WTC11 (cell line): ENCODE measurements at regions not wholly inside any gene's neighbourhood (a gene's known extent, or its start where the extent isn't known, plus 50 kb on each side); places are given as distances from the start of the nearest gene placed in this dataset.

Experiments
- ATAC-seq: fragments of 200-7000 bp; cut with Tn5 transposase; 2 replicates; pipeline ENCODE4 v1.10.0; 2021; ENCODE audit warnings: mild to moderate bottlenecking, moderate library complexity
- CTCF ChIA-PET: fragments of 300-600 bp; sonication (Branson Sonifier 250); formaldehyde crosslinking; loops from one replicate; lab custom pipeline; 2021; ENCODE audit warnings: antibody characterized with exemption; lab: Charles Lee
- POLR2A ChIA-PET: fragments of 350-600 bp; sonication (Branson Sonifier 250); formaldehyde crosslinking; loops from one replicate; lab custom pipeline; 2021; ENCODE audit warnings: antibody characterized with exemption; lab: Charles Lee
- DNase-seq: peaks from one replicate; pipeline ENCODE4 v3.0.0; 2021; ENCODE audit warnings: low spot score
- H3K27ac Mint-ChIP-seq: 2 replicates; pipeline ENCODE4 v1.8.0; 2021; ENCODE audit warnings: mixed read lengths
- H3K27me3 Mint-ChIP-seq: 2 replicates; pipeline ENCODE4 v1.8.0; 2021; ENCODE audit warnings: low read depth, mild to moderate bottlenecking, moderate library complexity, mixed read lengths
- H3K36me3 Mint-ChIP-seq: 2 replicates; pipeline ENCODE4 v1.8.0; 2021; ENCODE audit warnings: mixed read lengths
- H3K4me1 Mint-ChIP-seq: 2 replicates; pipeline ENCODE4 v1.8.0; 2022; ENCODE audit warnings: mixed read lengths
- H3K4me3 Mint-ChIP-seq: 2 replicates; pipeline ENCODE4 v1.8.0; 2021; ENCODE audit warnings: mild to moderate bottlenecking, moderate library complexity, mixed read lengths
- H3K9me3 Mint-ChIP-seq: 2 replicates; pipeline ENCODE4 v1.8.0; 2021; ENCODE audit warnings: mixed read lengths
- AFF4 ChIP-seq: sonication (generic); formaldehyde crosslinking; IDR thresholded peaks from 2 replicates; pipeline ENCODE4 v1.8.1; 2023; ENCODE audit warnings: mild to moderate bottlenecking, missing genetic modification reagents, borderline replicate concordance
- CDX4 ChIP-seq: fragments of 250-450 bp; sonication (Bioruptor Pico); IDR thresholded peaks from 2 replicates; pipeline ENCODE4 v1.9.0; 2021; ENCODE audit warnings: moderate library complexity, mild to moderate bottlenecking, inconsistent platforms, borderline replicate concordance
- CREM ChIP-seq: sonication (generic); formaldehyde crosslinking; IDR thresholded peaks from 2 replicates; pipeline ENCODE4 v1.8.1; 2022; ENCODE audit warnings: mild to moderate bottlenecking, missing genetic modification reagents, moderate library complexity
- E2F1 ChIP-seq: sonication (generic); formaldehyde crosslinking; IDR thresholded peaks from 2 replicates; pipeline ENCODE4 v1.8.0; 2022; ENCODE audit warnings: mild to moderate bottlenecking, missing genetic modification reagents
- ESRRA ChIP-seq: sonication (generic); formaldehyde crosslinking; IDR thresholded peaks from 2 replicates; pipeline ENCODE4 v1.8.1; 2022; ENCODE audit warnings: mild to moderate bottlenecking, missing genetic modification reagents, borderline replicate concordance
- GABPB1 ChIP-seq: sonication (generic); formaldehyde crosslinking; IDR thresholded peaks from 2 replicates; pipeline ENCODE4 v1.8.1; 2023; ENCODE audit warnings: mild to moderate bottlenecking, missing genetic modification reagents
- JAZF1 ChIP-seq: fragments of 250-450 bp; sonication (Bioruptor Pico); IDR thresholded peaks from 2 replicates; pipeline ENCODE4 v1.9.0; 2021; ENCODE audit warnings: moderate library complexity, mild to moderate bottlenecking, inconsistent platforms
- MAX ChIP-seq: sonication (generic); formaldehyde crosslinking; IDR thresholded peaks from 2 replicates; pipeline ENCODE4 v1.8.0; 2022; ENCODE audit warnings: mild to moderate bottlenecking, missing genetic modification reagents
- NFE2L1 ChIP-seq: sonication (generic); formaldehyde crosslinking; IDR thresholded peaks from 2 replicates; pipeline ENCODE4 v1.8.1; 2023; ENCODE audit warnings: missing genetic modification reagents
- NR1H2 ChIP-seq: sonication (generic); formaldehyde crosslinking; IDR thresholded peaks from 2 replicates; pipeline ENCODE4 v1.9.0; 2021; ENCODE audit warnings: mild to moderate bottlenecking, moderate library complexity, missing genetic modification reagents
- NR2C2 ChIP-seq: sonication (generic); formaldehyde crosslinking; IDR thresholded peaks from 2 replicates; pipeline ENCODE4 v1.8.0; 2022; ENCODE audit warnings: mild to moderate bottlenecking, missing genetic modification reagents
- PRRX2 ChIP-seq: fragments of 250-450 bp; sonication (Bioruptor Pico); IDR thresholded peaks from 2 replicates; pipeline ENCODE4 v1.8.0; 2021; ENCODE audit warnings: mild to moderate bottlenecking
- RELA ChIP-seq: sonication (generic); formaldehyde crosslinking; IDR thresholded peaks from 2 replicates; pipeline ENCODE4 v1.8.1; 2022; ENCODE audit warnings: missing genetic modification reagents, mild to moderate bottlenecking, borderline replicate concordance
- SMAD3 ChIP-seq: sonication (generic); formaldehyde crosslinking; IDR thresholded peaks from 2 replicates; pipeline ENCODE4 v1.8.0; 2022; ENCODE audit warnings: missing genetic modification reagents, mild to moderate bottlenecking, borderline replicate concordance
- TP53 ChIP-seq: sonication (generic); formaldehyde crosslinking; IDR thresholded peaks from 2 replicates; pipeline ENCODE4 v1.8.1; 2023; ENCODE audit warnings: mild to moderate bottlenecking, missing genetic modification reagents
- ZNF219 ChIP-seq: sonication (generic); formaldehyde crosslinking; IDR thresholded peaks from 2 replicates; pipeline ENCODE4 v1.8.0; 2023; ENCODE audit warnings: missing genetic modification reagents, mild to moderate bottlenecking, borderline replicate concordance
- ZNF263 ChIP-seq: sonication (generic); formaldehyde crosslinking; IDR thresholded peaks from 2 replicates; pipeline ENCODE4 v1.8.1; 2022; ENCODE audit warnings: low read depth, mild to moderate bottlenecking, moderate library complexity, missing genetic modification reagents
- ZNF281 ChIP-seq: sonication (generic); formaldehyde crosslinking; IDR thresholded peaks from 2 replicates; pipeline ENCODE4 v1.8.0; 2023; ENCODE audit warnings: mild to moderate bottlenecking, missing genetic modification reagents
- ZNF317 ChIP-seq: sonication (generic); formaldehyde crosslinking; IDR thresholded peaks from 2 replicates; pipeline ENCODE4 v1.8.1; 2023; ENCODE audit warnings: low read depth, mild to moderate bottlenecking, moderate library complexity, missing genetic modification reagents, borderline replicate concordance
- ZNF425 ChIP-seq: fragments of 250-450 bp; sonication (Bioruptor Pico); conservative IDR thresholded peaks from 2 replicates; pipeline ENCODE4 v1.9.0; 2021; ENCODE audit warnings: mild to moderate bottlenecking
- ZSCAN18 ChIP-seq: fragments of 250-450 bp; sonication (Bioruptor Pico); IDR thresholded peaks from 2 replicates; pipeline ENCODE4 v2.1.2; 2022; ENCODE audit warnings: mild to moderate bottlenecking, moderate library complexity

GRCh38 chr10:28841625-28842024, 164.3 kb downstream of the BAMBI start:
- Mint-ChIP-seq H3K27ac (no peak overlapping the region), H3K27me3 (no peaks in the 10 kb centered on the region)
- no peak for DNase-seq
- TF ChIP-seq ZNF219 (no peak), GABPB1 (no peak), CREM (CRISPR knock-in tag) (no peak), PRRX2 (CRISPR knock-in tag) (no peak), ZNF317 (CRISPR knock-in tag) (no peak), ESRRA (CRISPR knock-in tag) (no peak), E2F1 (CRISPR knock-in tag) (no peak), TP53 (CRISPR knock-in tag) (no peak), ZNF281 (CRISPR knock-in tag) (no peak)
- TF ChIP-seq, all 79 proteins: peak for 0
- ChIA-PET CTCF (no interaction called here), POLR2A (no interaction called here)
- H3K36me3 Mint-ChIP-seq, result no peaks in the 10 kb centered on the region
- 0 out of 2 replicates have a peak, but pooled peaks cover 3% of the 10 kb centered on the region for H3K4me1 Mint-ChIP-seq
- 0 out of 2 replicates have a peak, but pooled peaks cover 3% of the 10 kb centered on the region for H3K9me3 Mint-ChIP-seq
- ATAC-seq, result no peak
- H3K4me3 Mint-ChIP-seq, result no peak overlapping the region

- Mint-ChIP-seq H3K27ac (no peak overlapping the region), H3K4me3 (no peak overlapping the region), H3K9me3 (0 out of 2 replicates have a peak, but pooled peaks cover 4% of the 10 kb centered on the region), H3K4me1 (0 out of 2 replicates have a peak, but pooled peaks cover 3% of the 10 kb centered on the region)
- no peak for DNase-seq
- ChIA-PET CTCF (no interaction called here), POLR2A (no interaction called here)
- TF ChIP-seq JAZF1 (CRISPR knock-in tag) (no peak), NR2C2 (CRISPR knock-in tag) (no peak), CDX4 (CRISPR knock-in tag) (no peak), NFE2L1 (CRISPR knock-in tag) (no peak), AFF4 (CRISPR knock-in tag) (no peak), MAX (no peak), RELA (CRISPR knock-in tag) (no peak), ZSCAN18 (no peak), ZNF263 (CRISPR knock-in tag) (no peak), SMAD3 (no peak), NR1H2 (CRISPR knock-in tag) (no peak), ZNF425 (no peak)
- TF ChIP-seq, all 79 proteins: peak for 0
- Mint-ChIP-seq H3K36me3 (no peaks in the 10 kb centered on the region), H3K27me3 (no peaks in the 10 kb centered on the region)
- ATAC-seq, result no peak
Observed at GRCh38 chr10:28842321-28842720, 165.0 kb downstream of the BAMBI start.
